ENCODE measurements at regions not wholly inside any gene's neighbourhood (a gene's known extent, or its start where the extent isn't known, plus 50 kb on each side); places are given as distances from the start of the nearest gene placed in this dataset.

DNA sequence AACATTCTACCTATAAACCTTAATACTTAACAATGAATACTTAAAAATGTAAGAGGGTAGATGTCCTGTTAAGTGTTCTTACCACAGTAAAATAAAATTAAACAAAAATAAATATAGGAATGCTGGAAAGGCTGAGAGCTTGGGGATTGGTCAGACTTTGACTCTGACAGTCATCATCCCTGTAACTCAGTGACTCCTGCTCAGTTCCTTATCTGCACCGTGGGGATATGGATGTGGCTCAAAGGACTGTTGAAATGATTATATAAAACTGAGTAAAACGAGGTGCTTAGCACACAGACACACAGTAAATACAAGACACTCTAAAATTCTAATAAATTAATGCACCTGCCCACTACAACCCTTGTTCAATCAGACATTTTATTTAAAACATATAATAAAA lies 338.6 kb downstream of the TMEM114 start:
- no peak for ATAC-seq

DNA sequence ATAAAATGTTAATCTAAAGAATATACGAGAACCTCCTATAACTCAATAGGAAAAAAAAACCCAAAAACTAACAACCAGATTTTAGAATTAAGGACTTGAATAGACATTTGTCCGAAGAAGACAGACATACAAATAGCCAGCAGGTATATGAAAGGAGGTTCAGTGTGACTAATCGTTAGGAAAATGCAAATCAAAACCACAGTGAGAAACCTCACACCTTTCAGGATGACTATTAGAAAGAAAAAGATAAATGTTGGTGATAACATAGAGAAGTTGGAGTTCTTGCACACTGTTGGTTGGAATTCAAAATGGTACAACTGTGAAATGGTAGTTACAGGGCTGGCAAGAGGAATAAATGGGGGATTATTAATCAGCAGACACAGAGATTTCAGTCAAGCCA lies 339.0 kb downstream of the TMEM114 start:
- Histone ChIP-seq H3K36me3 (no peaks in the 10 kb centered on the region), H3K4me1 (no peaks in the 10 kb centered on the region), H3K9me3 (no peaks in the 10 kb centered on the region), H3K4me3 (no peak overlapping the region), H3K27ac (no peak overlapping the region), H3K27me3 (peaks cover 0 to 7% (median 0%) of the 10 kb centered on the region in 7 donors)
- WGBS, 2 donors, result 59 to 79% methylated on average over 3 of the region's 3 CpGs
- ATAC-seq (no peak), DNase-seq (no peak)
- intact Hi-C loops (cut with DNase I), result no loop called here
- TF ChIP-seq, protein P1, sequence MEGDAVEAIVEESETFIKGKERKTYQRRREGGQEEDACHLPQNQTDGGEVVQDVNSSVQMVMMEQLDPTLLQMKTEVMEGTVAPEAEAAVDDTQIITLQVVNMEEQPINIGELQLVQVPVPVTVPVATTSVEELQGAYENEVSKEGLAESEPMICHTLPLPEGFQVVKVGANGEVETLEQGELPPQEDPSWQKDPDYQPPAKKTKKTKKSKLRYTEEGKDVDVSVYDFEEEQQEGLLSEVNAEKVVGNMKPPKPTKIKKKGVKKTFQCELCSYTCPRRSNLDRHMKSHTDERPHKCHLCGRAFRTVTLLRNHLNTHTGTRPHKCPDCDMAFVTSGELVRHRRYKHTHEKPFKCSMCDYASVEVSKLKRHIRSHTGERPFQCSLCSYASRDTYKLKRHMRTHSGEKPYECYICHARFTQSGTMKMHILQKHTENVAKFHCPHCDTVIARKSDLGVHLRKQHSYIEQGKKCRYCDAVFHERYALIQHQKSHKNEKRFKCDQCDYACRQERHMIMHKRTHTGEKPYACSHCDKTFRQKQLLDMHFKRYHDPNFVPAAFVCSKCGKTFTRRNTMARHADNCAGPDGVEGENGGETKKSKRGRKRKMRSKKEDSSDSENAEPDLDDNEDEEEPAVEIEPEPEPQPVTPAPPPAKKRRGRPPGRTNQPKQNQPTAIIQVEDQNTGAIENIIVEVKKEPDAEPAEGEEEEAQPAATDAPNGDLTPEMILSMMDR (IDR thresholded peaks at IDR 0.05), result no peak

More for the DNA sequence above, 338.6 kb downstream of the TMEM114 start:
- H3K4me1 ChIP-seq, result no peaks in the 10 kb centered on the region
- no peak for DNase-seq
- H3K27me3 ChIP-seq, result peaks cover 0 to 7% (median 0%) of the 10 kb centered on the region in 7 donors
- no peak overlapping the region for H3K4me3 ChIP-seq
- H3K27ac ChIP-seq, result no peak overlapping the region
- WGBS, 2 donors, result 6 to 18% methylated on average over 2 of the region's 2 CpGs
- H3K36me3 ChIP-seq, result no peaks in the 10 kb centered on the region
- H3K9me3 ChIP-seq, result no peaks in the 10 kb centered on the region
- intact Hi-C loops (cut with DNase I), result no loop called here
- TF ChIP-seq, protein P1 (IDR thresholded peaks at IDR 0.05), result no peak

DNA sequence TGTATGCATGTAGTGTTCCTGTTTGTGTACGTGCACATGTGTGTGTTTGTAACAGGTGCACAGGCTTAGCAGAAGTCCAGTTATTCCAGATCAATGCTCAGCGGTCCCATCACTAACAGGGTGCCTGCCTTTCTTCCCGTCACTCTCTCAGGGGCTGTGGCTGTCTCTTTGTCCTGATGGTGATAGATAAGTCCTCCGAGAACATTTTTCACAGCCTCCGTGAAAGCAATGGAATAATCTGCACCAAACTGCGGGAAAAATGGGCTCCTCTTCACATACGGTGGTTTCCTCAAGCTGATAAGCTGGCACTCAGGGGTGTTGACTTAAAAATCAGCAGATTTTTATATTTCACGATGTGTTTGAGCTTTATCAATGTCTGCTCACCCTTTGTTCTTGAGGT lies 342.3 kb downstream of the TMEM114 start:
- H3K4me1 ChIP-seq, result no peaks in the 10 kb centered on the region
- 47 to 52% methylated on average over 8 of the region's 8 CpGs for WGBS, 2 donors
- H3K27ac ChIP-seq, result no peak overlapping the region
- DNase-seq, result no peak
- H3K36me3 ChIP-seq, result no peaks in the 10 kb centered on the region
- TF ChIP-seq, protein P1 (IDR thresholded peaks at IDR 0.05), result no peak
- no peaks in the 10 kb centered on the region for H3K9me3 ChIP-seq
- intact Hi-C loops (cut with DNase I), result no loop called here
- no peak overlapping the region for H3K4me3 ChIP-seq
- no peak for ATAC-seq
- peaks cover 0 to 7% (median 0%) of the 10 kb centered on the region in 7 donors for H3K27me3 ChIP-seq

DNA sequence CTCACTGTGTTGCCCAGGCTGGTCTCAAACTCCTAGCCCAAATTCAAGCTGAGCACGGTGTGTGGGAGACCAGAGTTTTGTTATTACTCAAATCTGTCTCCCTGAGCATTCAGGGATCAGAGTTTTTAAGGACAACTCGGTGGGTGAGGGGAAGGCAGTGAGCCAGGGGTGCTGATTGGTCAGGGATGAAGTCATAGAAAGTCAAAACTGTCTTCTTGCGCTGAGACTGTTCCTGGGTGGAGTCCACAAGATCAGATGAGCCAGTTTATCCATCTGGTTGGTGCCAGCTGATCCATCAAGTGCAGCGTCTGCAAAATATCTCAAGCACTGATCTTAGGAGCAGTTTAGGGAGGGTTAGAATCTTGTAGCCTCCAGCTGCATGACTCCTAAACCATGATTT lies 346.3 kb downstream of the TMEM114 start:
- H3K4me3 ChIP-seq, result no peak overlapping the region
- ATAC-seq (no peak), DNase-seq (no peak)
- no peaks in the 10 kb centered on the region for H3K36me3 ChIP-seq
- intact Hi-C loops (cut with DNase I), result no loop called here
- TF ChIP-seq, protein P1 (IDR thresholded peaks at IDR 0.05), result no peak
- no peaks in the 10 kb centered on the region for H3K9me3 ChIP-seq
- H3K27me3 ChIP-seq, result peaks cover 0 to 7% (median 0%) of the 10 kb centered on the region in 7 donors
- H3K27ac ChIP-seq, result no peak overlapping the region
- no peaks in the 10 kb centered on the region for H3K4me1 ChIP-seq
- WGBS, 2 donors, result 45 to 57% methylated on average over 4 of the region's 4 CpGs
